ENCODE measurements at regions not wholly inside any gene's neighbourhood (a gene's known extent, or its start where the extent isn't known, plus 50 kb on each side); places are given as distances from the start of the nearest gene placed in this dataset.

- peaks cover 0 to 4% of the 10 kb centered on the region in 2 experiments for H4K20me1 ChIP-seq (replicated peaks in 1 of 2; ENCODE audit: control insufficient read depth in 1 of 2, insufficient read depth in 2 of 2, low read length in 2 of 2)
- 0 out of 2 replicates have a peak overlapping the region, but pooled peaks have one; percentile 84 for H2AK5ac ChIP-seq (ENCODE audit: low read depth, low read length)
- H2BK20ac ChIP-seq (ENCODE audit: low read length): no peak overlapping the region
- H3K23me2 ChIP-seq (ENCODE audit: low read depth, low read length): peaks cover 7% of the 10 kb centered on the region; the same call in 1 of the 2 replicates
- WGBS, 2 experiments (ENCODE audit: extremely low coverage in 1 of 2, insufficient coverage in 1 of 2, insufficient read length in 1 of 2, insufficient replicate concordance in 2 of 2, low coverage in 1 of 2, low lambda C conversion rate in 2 of 2, missing lambda C conversion rate in 1 of 2): 86% methylated on average over 5 of the region's 5 CpGs; no CpG with 5 or more reads in 1 of the 2 experiments
- H3K14ac ChIP-seq (ENCODE audit: insufficient read length): no peak overlapping the region
- H4K8ac ChIP-seq (ENCODE audit: extremely low read depth, insufficient read depth, low read length): no peak overlapping the region; the same call in 1 of the 2 replicates
- no peak overlapping the region for H2BK15ac ChIP-seq (ENCODE audit: low read length)
- no peak overlapping the region for H3K18ac ChIP-seq (ENCODE audit: extremely low read depth, low read length)
- peaks cover 0 to 5% of the 10 kb centered on the region in 2 experiments; a peak in 2 of 4 replicates for H3K9me3 ChIP-seq (ENCODE audit: insufficient read depth in 2 of 2, low read depth in 1 of 2, low read length in 1 of 2)
- H2BK5ac ChIP-seq (ENCODE audit: low read depth, low read length): no peak overlapping the region
- ChIA-PET POLR2A (ENCODE audit: partially characterized antibody) (interaction anchor here (1.2 kb wide), 1 partner anchor 153 kb away, joined by 3 read pairs; no protein-coding TSS in a partner anchor), CTCF (ENCODE audit: partially characterized antibody) (interaction anchor here (1.0 kb wide), 1 partner anchor 225 kb away, joined by 3 read pairs; no protein-coding TSS in a partner anchor)
- no peaks in the 10 kb centered on the region; a peak in 3 of 7 replicates for H3K27me3 ChIP-seq (replicated peaks in 1 of 4; ENCODE audit: control insufficient read depth in 3 of 4, extremely low read depth in 1 of 4, insufficient read depth in 3 of 4, low read length in 3 of 4)
- no peak overlapping the region for H3K56ac ChIP-seq (replicated peaks; ENCODE audit: insufficient read length, low read depth, low read length)
- H3K9ac ChIP-seq (replicated peaks in 1 of 4; ENCODE audit: extremely low read depth in 1 of 4, low read depth in 3 of 4, low read length in 3 of 4): no peak overlapping the region
- no peaks in the 10 kb centered on the region for H3K79me2 ChIP-seq (ENCODE audit: control insufficient read depth in 1 of 2, insufficient read depth in 2 of 2, low read length in 2 of 2)
- no peak overlapping the region for H2AFZ ChIP-seq (ENCODE audit: low read length)
- H3K36me3 ChIP-seq (ENCODE audit: control insufficient read depth in 2 of 4, insufficient read depth in 4 of 4, low read length in 3 of 4): no peaks in the 10 kb centered on the region
- FAIRE-seq: no peak
- H3K4me3 ChIP-seq (ENCODE audit: extremely low read depth in 1 of 4, insufficient read depth in 2 of 4, low read depth in 3 of 4, low read length in 4 of 4): no peak overlapping the region
- no peak overlapping the region for H3K4me2 ChIP-seq (ENCODE audit: insufficient read depth in 1 of 2, low read depth in 2 of 2, low read length in 2 of 2)
- DNase-seq (ENCODE audit: low read depth in 1 of 2, low spot score in 2 of 2): no peak
- H3K27ac ChIP-seq (ENCODE audit: low read depth, low read length): no peak overlapping the region
- no peaks in the 10 kb centered on the region for H3K79me1 ChIP-seq (ENCODE audit: low read depth, low read length)
- no peak overlapping the region for H3K4ac ChIP-seq (replicated peaks; ENCODE audit: insufficient read length, low read depth, low read length)
- peak overlapping the region; percentile 73 for H4K91ac ChIP-seq (replicated peaks; ENCODE audit: insufficient read length, low read length)
- H2BK120ac ChIP-seq (replicated peaks; ENCODE audit: low read depth, low read length): no peak overlapping the region
- H4K5ac ChIP-seq (ENCODE audit: insufficient read length, low read depth, low read length): no peak overlapping the region
- no peak overlapping the region for H3K23ac ChIP-seq (ENCODE audit: insufficient read length)
- peak overlapping the region; percentile 33; the same call in 1 of the 2 replicates for H2BK12ac ChIP-seq (ENCODE audit: low read depth, low read length)
- H3K4me1 ChIP-seq (replicated peaks in 1 of 4; ENCODE audit: control insufficient read depth in 3 of 4, insufficient read depth in 4 of 4, low read length in 3 of 4): peaks cover 3 to 31% (median 18%) of the 10 kb centered on the region in 4 experiments
- TF ChIP-seq ZNF274 (IDR thresholded peaks at IDR 0.05; ENCODE audit: borderline replicate concordance, extremely low read depth, low read length) (no peak), KDM4A (IDR thresholded peaks at IDR 0.05; ENCODE audit: low read depth, low read length, severe bottlenecking) (no peak), CBX5 (IDR thresholded peaks at IDR 0.05; ENCODE audit: low read depth, low read length) (no peak), SP2 (IDR thresholded peaks at IDR 0.05; ENCODE audit: low read length) (no peak)
Measured at GRCh38 chr9:129407905-129408452, 212.9 kb downstream of the C9orf50 start.
